Caco-2 (cell line): ENCODE measurements at regions not wholly inside any gene's neighbourhood (a gene's known extent, or its start where the extent isn't known, plus 50 kb on each side); places are given as distances from the start of the nearest gene placed in this dataset.

Source experiments
- BruUV-seq: library from RNA; stranded (reverse); fragments of 400-500 nt; replicated peaks from 2 replicates; lab custom pipeline; 2021; lab: Mats Ljungman, UMichigan
- CTCF ChIA-PET: fragments of 300-600 bp; sonication (Branson Sonifier 250); formaldehyde crosslinking; loops from one replicate; lab custom pipeline; 2022; ENCODE audit warnings: antibody characterized with exemption; lab: Charles Lee
- POLR2A ChIA-PET: fragments of 300-600 bp; sonication (Branson Sonifier 250); formaldehyde crosslinking; loops from one replicate; lab custom pipeline; 2022; ENCODE audit warnings: antibody characterized with exemption; lab: Charles Lee
- DNase-seq, 2 experiments: peaks; one replicate each; pipeline versions ENCODE4 v3.0.0 to v3.0.0-alpha.2; 2020 to 2022
- H3K27me3 ChIP-seq: replicated peaks from 2 replicates; pipeline ENCODE4 v1.6.0; 2011; ENCODE audit warnings: low read length; ENCODE audit not compliant: control insufficient read depth, insufficient read depth
- H3K36me3 ChIP-seq: 2 replicates; pipeline ENCODE4 v1.5.1; 2011; ENCODE audit warnings: low read length; ENCODE audit not compliant: control insufficient read depth, insufficient read depth
- H3K4me1 ChIP-seq: fragments of 250-450 bp; sonication (Bioruptor Pico); 2 replicates; pipeline ENCODE4 v1.5.1; 2020; ENCODE audit warnings: mild to moderate bottlenecking
- H3K4me3 ChIP-seq: 2 replicates; pipeline ENCODE4 v1.5.1; 2011; ENCODE audit warnings: low read depth, mild to moderate bottlenecking, control low read depth, low read length
- H3K9me3 ChIP-seq: fragments of 250-450 bp; sonication (Bioruptor Pico); 2 replicates; pipeline ENCODE4 v1.5.1; 2020; ENCODE audit warnings: mild to moderate bottlenecking, moderate library complexity
- H3K27ac Mint-ChIP-seq: one replicate; pipeline ENCODE4 v1.8.0; 2022; ENCODE audit warnings: mixed read lengths; ENCODE audit not compliant: unreplicated experiment
- H3K27me3 Mint-ChIP-seq: one replicate; pipeline ENCODE4 v1.8.0; 2022; ENCODE audit warnings: mixed read lengths; ENCODE audit not compliant: insufficient read depth, unreplicated experiment
- H3K36me3 Mint-ChIP-seq: one replicate; pipeline ENCODE4 v1.8.0; 2022; ENCODE audit warnings: mild to moderate bottlenecking, mixed read lengths; ENCODE audit not compliant: insufficient read depth, unreplicated experiment
- H3K4me1 Mint-ChIP-seq: one replicate; pipeline ENCODE4 v1.8.0; 2022; ENCODE audit warnings: low read depth, mixed read lengths; ENCODE audit not compliant: unreplicated experiment
- H3K4me3 Mint-ChIP-seq: one replicate; pipeline ENCODE4 v1.8.0; 2022; ENCODE audit warnings: mild to moderate bottlenecking, moderate library complexity, mixed read lengths; ENCODE audit not compliant: unreplicated experiment
- H3K9me3 Mint-ChIP-seq: one replicate; pipeline ENCODE4 v1.8.0; 2022; ENCODE audit warnings: mixed read lengths; ENCODE audit not compliant: unreplicated experiment
- intact Hi-C: fragments of 100-400 bp; cut with micrococcal nuclease; formaldehyde crosslinking; loops from one replicate; pipeline ENCODE4 v1.10.0; 2022; ENCODE audit not compliant: unreplicated experiment
- TF ChIP-seq, protein P1 (sequence below), 2 experiments: fragments of 200-600 bp in 1 of 2; IDR thresholded peaks; 1 replicate in 1 of 2; 2 replicates in 1 of 2; pipeline versions ENCODE4 v1.5.1 to v1.8.0; 2011 to 2022; ENCODE audit warnings: antibody characterized with exemption in 1 of 2, control low read depth in 1 of 2, inconsistent platforms in 1 of 2, low read depth in 1 of 2, low read length in 1 of 2, mild to moderate bottlenecking in 1 of 2, moderate library complexity in 1 of 2; ENCODE audit not compliant: insufficient read depth in 1 of 2, severe bottlenecking in 1 of 2, unreplicated experiment in 1 of 2

DNA sequence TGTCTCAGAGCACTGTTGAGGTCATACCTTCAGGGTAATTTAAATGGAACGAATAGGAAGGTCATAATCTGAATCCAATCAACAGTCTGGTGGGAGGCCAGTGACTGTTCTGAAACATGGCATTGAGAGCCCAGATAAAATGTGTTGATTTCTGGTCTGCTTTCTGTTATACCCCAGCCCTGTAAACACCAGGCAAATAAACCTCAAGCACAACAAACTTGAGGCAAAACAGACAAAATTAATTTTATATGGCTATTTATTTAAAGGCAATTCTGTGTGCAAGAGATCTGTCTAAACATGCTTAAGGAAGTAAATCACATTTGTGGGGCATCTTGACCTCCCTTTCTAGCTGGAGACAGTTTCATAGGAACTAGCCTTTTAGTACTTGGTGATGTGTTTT lies 140.9 kb upstream of the SPEF2 start:
- H3K27me3 Mint-ChIP-seq = no peaks in the 10 kb centered on the region
- intact Hi-C loops = no loop called here
- H3K9me3 ChIP-seq = no peaks in the 10 kb centered on the region
- DNase-seq = no peak
- no peaks in the 10 kb centered on the region for H3K9me3 Mint-ChIP-seq
- H3K36me3 Mint-ChIP-seq = no peaks in the 10 kb centered on the region
- H3K4me3 ChIP-seq = no peak overlapping the region
- H3K4me1 Mint-ChIP-seq = no peaks in the 10 kb centered on the region
- peaks cover 8% of the 10 kb centered on the region; the same call in 1 of the 2 replicates for H3K4me1 ChIP-seq
- H3K27me3 ChIP-seq = no peaks in the 10 kb centered on the region; the same call in 1 of the 2 replicates
- ChIA-PET CTCF (no interaction called here), POLR2A (no interaction called here)
- H3K36me3 ChIP-seq = no peaks in the 10 kb centered on the region
- TF ChIP-seq, protein P1, sequence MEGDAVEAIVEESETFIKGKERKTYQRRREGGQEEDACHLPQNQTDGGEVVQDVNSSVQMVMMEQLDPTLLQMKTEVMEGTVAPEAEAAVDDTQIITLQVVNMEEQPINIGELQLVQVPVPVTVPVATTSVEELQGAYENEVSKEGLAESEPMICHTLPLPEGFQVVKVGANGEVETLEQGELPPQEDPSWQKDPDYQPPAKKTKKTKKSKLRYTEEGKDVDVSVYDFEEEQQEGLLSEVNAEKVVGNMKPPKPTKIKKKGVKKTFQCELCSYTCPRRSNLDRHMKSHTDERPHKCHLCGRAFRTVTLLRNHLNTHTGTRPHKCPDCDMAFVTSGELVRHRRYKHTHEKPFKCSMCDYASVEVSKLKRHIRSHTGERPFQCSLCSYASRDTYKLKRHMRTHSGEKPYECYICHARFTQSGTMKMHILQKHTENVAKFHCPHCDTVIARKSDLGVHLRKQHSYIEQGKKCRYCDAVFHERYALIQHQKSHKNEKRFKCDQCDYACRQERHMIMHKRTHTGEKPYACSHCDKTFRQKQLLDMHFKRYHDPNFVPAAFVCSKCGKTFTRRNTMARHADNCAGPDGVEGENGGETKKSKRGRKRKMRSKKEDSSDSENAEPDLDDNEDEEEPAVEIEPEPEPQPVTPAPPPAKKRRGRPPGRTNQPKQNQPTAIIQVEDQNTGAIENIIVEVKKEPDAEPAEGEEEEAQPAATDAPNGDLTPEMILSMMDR (IDR thresholded peaks at IDR 0.05; ENCODE audit: insufficient read depth in 1 of 2, low read depth in 1 of 2, low read length in 1 of 2, severe bottlenecking in 1 of 2, unreplicated experiment in 1 of 2) = no peak
- H3K27ac Mint-ChIP-seq = no peak overlapping the region
- H3K4me3 Mint-ChIP-seq = no peak overlapping the region
- no TSS peak for BruUV-seq

DNA sequence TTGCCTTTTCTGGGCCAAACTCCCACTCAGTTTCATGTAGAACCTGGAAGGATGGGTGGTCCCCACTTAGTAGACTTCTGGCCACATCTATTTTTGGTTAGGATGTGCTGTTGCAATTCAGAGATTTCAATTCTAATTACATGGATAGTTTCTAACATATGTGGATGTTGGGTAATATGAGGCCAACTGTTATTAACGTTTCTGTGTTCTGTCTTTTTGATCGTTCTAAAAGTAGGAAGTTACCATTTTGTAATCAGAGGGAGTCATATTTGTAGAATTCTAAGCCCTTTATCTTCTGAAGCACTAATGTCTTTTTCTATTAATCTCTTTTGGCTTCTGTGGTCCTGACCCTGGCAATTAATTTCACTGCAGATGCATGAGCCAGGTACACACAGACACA lies 141.6 kb upstream of the SPEF2 start:
- no peak overlapping the region for H3K4me3 ChIP-seq
- H3K27ac Mint-ChIP-seq = no peak overlapping the region
- no peaks in the 10 kb centered on the region; the same call in 1 of the 2 replicates for H3K27me3 ChIP-seq
- TF ChIP-seq, protein P1 (IDR thresholded peaks at IDR 0.05; ENCODE audit: insufficient read depth in 1 of 2, low read depth in 1 of 2, low read length in 1 of 2, severe bottlenecking in 1 of 2, unreplicated experiment in 1 of 2) = no peak
- POLR2A ChIA-PET = no interaction called here
- no TSS peak for BruUV-seq
- CTCF ChIA-PET = no interaction called here
- no peaks in the 10 kb centered on the region for H3K9me3 ChIP-seq
- H3K36me3 ChIP-seq = no peaks in the 10 kb centered on the region
- no peak overlapping the region for H3K4me3 Mint-ChIP-seq
- H3K4me1 Mint-ChIP-seq = no peaks in the 10 kb centered on the region
- intact Hi-C loops = no loop called here
- H3K4me1 ChIP-seq = peaks cover 8% of the 10 kb centered on the region; the same call in 1 of the 2 replicates
- no peaks in the 10 kb centered on the region for H3K36me3 Mint-ChIP-seq
- no peaks in the 10 kb centered on the region for H3K27me3 Mint-ChIP-seq
- DNase-seq = no peak
- H3K9me3 Mint-ChIP-seq = no peaks in the 10 kb centered on the region

DNA sequence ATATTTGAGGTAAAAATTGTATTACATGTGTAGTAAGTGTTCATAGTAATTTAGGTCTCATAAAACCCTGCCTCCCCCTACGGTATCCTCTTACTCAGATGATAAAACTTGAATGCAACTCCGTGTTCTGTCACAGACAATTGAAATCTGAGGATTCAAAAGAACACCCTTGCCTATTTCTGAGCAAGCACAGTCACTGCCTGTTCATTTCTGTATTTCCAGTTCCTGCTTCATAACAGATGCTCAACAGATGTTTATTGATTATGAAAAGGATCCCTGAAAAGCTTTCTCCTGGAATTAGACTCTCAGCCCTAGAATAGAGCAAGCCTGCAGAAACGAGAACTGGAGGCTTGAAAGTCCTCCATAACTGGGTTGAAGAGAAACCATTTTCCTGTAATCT lies 144.1 kb upstream of the SPEF2 start:
- Mint-ChIP-seq H3K4me3 (no peak overlapping the region), H3K36me3 (no peaks in the 10 kb centered on the region), H3K27ac (no peak overlapping the region), H3K9me3 (no peaks in the 10 kb centered on the region), H3K4me1 (no peaks in the 10 kb centered on the region), H3K27me3 (no peaks in the 10 kb centered on the region)
- no peaks in the 10 kb centered on the region for H3K9me3 ChIP-seq
- no peak overlapping the region for H3K4me3 ChIP-seq
- CTCF ChIA-PET = no interaction called here
- POLR2A ChIA-PET = interaction anchor here (0.6 kb wide), 1 partner anchor 54 kb away, joined by 3 read pairs; no protein-coding TSS in a partner anchor
- intact Hi-C loops = no loop called here
- H3K4me1 ChIP-seq = no peaks in the 10 kb centered on the region
- no peaks in the 10 kb centered on the region for H3K36me3 ChIP-seq
- BruUV-seq = no TSS peak
- H3K27me3 ChIP-seq = no peaks in the 10 kb centered on the region; the same call in 1 of the 2 replicates
- DNase-seq = no peak
- TF ChIP-seq, protein P1 (IDR thresholded peaks at IDR 0.05; ENCODE audit: insufficient read depth in 1 of 2, low read depth in 1 of 2, low read length in 1 of 2, severe bottlenecking in 1 of 2, unreplicated experiment in 1 of 2) = no peak
